Fibroblast of lung (primary cell): ENCODE measurements at regions not wholly inside any gene's neighbourhood (a gene's known extent, or its start where the extent isn't known, plus 50 kb on each side); places are given as distances from the start of the nearest gene placed in this dataset.

Experiments
- EZH2 ChIP-seq: IDR thresholded peaks from 2 replicates; pipeline ENCODE4 v1.5.1; 2012; ENCODE audit warnings: low read length, control low read depth, mild to moderate bottlenecking; ENCODE audit errors: missing control alignments
- TF ChIP-seq, protein P1 (sequence below), 2 donors: IDR thresholded peaks in 1 of 2; conservative IDR thresholded peaks in 1 of 2; 1 replicate in 1 of 2; 2 replicates in 1 of 2; pipeline ENCODE4 v1.5.1; 2011 to 2012; ENCODE audit warnings: low read length in 2 of 2, control low read depth in 1 of 2, inconsistent platforms in 1 of 2, low read depth in 1 of 2, mild to moderate bottlenecking in 1 of 2

DNA sequence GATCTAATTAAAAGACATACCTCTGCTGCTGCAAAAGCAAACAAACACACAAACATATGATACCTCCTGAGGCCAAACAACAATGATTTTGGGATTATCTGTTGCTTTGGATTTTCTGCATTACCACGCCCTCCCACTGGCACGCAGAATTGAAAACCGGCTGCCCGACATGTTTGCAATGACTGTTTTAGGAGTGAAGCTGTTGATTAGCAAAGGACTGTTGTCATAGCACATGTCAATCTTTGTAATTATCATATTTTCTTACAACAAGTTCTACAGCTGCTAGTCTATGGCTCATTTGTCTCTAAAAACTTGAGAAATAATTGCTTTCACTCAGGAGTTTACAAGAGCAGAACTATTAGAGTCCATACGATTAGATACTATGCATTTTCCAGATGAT, 94.4 kb upstream of the MEIS1 start:
- TF ChIP-seq, protein P1, sequence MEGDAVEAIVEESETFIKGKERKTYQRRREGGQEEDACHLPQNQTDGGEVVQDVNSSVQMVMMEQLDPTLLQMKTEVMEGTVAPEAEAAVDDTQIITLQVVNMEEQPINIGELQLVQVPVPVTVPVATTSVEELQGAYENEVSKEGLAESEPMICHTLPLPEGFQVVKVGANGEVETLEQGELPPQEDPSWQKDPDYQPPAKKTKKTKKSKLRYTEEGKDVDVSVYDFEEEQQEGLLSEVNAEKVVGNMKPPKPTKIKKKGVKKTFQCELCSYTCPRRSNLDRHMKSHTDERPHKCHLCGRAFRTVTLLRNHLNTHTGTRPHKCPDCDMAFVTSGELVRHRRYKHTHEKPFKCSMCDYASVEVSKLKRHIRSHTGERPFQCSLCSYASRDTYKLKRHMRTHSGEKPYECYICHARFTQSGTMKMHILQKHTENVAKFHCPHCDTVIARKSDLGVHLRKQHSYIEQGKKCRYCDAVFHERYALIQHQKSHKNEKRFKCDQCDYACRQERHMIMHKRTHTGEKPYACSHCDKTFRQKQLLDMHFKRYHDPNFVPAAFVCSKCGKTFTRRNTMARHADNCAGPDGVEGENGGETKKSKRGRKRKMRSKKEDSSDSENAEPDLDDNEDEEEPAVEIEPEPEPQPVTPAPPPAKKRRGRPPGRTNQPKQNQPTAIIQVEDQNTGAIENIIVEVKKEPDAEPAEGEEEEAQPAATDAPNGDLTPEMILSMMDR (conservative IDR thresholded peaks at IDR 0.05 in 1 of 2, IDR thresholded peaks at IDR 0.05 in 1 of 2; ENCODE audit: low read depth in 1 of 2, low read length in 2 of 2) = no peak
- no peak for TF ChIP-seq EZH2
